GM21526 (cell line): ENCODE measurements at regions not wholly inside any gene's neighbourhood (a gene's known extent, or its start where the extent isn't known, plus 50 kb on each side); places are given as distances from the start of the nearest gene placed in this dataset.

Experiments
- ATAC-seq: cut with Tn5 transposase; IDR thresholded peaks from one replicate; pipeline ENCODE4 v1.9.1; 2021; ENCODE audit warnings: moderate library complexity; ENCODE audit not compliant: unreplicated experiment, low FRiP score

GRCh38 chr12:86551146-86551571 lies 295.0 kb upstream of the MGAT4C start:
- ATAC-seq, result no peak

- ATAC-seq, result no peak
These were observed 294.3 kb upstream of the MGAT4C start for GRCh38 chr12:86550218-86551145.

GRCh38 chr12:86543716-86544115 lies 287.5 kb upstream of the MGAT4C start:
- no peak for ATAC-seq

GRCh38 chr12:86530996-86531655 lies 274.9 kb upstream of the MGAT4C start:
- ATAC-seq, result no peak

- no peak for ATAC-seq
These were observed 269.9 kb upstream of the MGAT4C start for GRCh38 chr12:86526060-86526595.

GRCh38 chr12:86523844-86524243 lies 267.7 kb upstream of the MGAT4C start:
- no peak for ATAC-seq

GRCh38 chr12:86521870-86522269 lies 265.7 kb upstream of the MGAT4C start:
- ATAC-seq, result no peak

- no peak for ATAC-seq
These were observed 257.0 kb upstream of the MGAT4C start for GRCh38 chr12:86513226-86513625.

GRCh38 chr12:86496595-86496994 lies 240.4 kb upstream of the MGAT4C start:
- no peak for ATAC-seq

- no peak for ATAC-seq
These were observed 228.3 kb upstream of the MGAT4C start for GRCh38 chr12:86484473-86484872.

GRCh38 chr12:86473231-86473630 lies 217.0 kb upstream of the MGAT4C start:
- no peak for ATAC-seq

GRCh38 chr12:86456776-86457175 lies 200.6 kb upstream of the MGAT4C start:
- no peak for ATAC-seq

- ATAC-seq, result no peak
These were observed 200.1 kb upstream of the MGAT4C start for GRCh38 chr12:86456241-86456640.

- no peak for ATAC-seq
These were observed 189.2 kb upstream of the MGAT4C start for GRCh38 chr12:86445356-86445755.

GRCh38 chr12:86435053-86435452 lies 178.9 kb upstream of the MGAT4C start:
- ATAC-seq, result no peak

- no peak for ATAC-seq
These were observed 173.6 kb upstream of the MGAT4C start for GRCh38 chr12:86429824-86430223.

GRCh38 chr12:86421333-86421732 lies 165.1 kb upstream of the MGAT4C start:
- ATAC-seq, result no peak

- no peak for ATAC-seq
These were observed 158.0 kb upstream of the MGAT4C start for GRCh38 chr12:86414201-86414600.

GRCh38 chr12:86411710-86412109 lies 155.5 kb upstream of the MGAT4C start:
- no peak for ATAC-seq

GRCh38 chr12:86407620-86408208 lies 151.5 kb upstream of the MGAT4C start:
- no peak for ATAC-seq

- no peak for ATAC-seq
These were observed 133.8 kb upstream of the MGAT4C start for GRCh38 chr12:86389949-86390348.
